Frontal cortex (tissue), 3 donors: ENCODE measurements at regions not wholly inside any gene's neighbourhood (a gene's known extent, or its start where the extent isn't known, plus 50 kb on each side); places are given as distances from the start of the nearest gene placed in this dataset.

Source experiments
- DNase-seq, 2 donors: peaks; one replicate each; pipeline ENCODE4 v3.0.0; 2012; ENCODE audit warnings: low spot score in 2 of 2
- FAIRE-seq: peaks from 2 replicates; lab custom pipeline; 2012; peaks lifted over from hg19 to GRCh38; lab: Jason Lieb, UNC
- donor health status: control.
- donor health status: control.
- donor health status: control.

- DNase-seq (peak in 1 of 2 donors; percentile 28), FAIRE-seq (no peak)
Measured at GRCh38 chr2:64766841-64767669, 113.3 kb upstream of the SERTAD2 start.

GRCh38 chr2:64767670-64768468, 114.2 kb upstream of the SERTAD2 start:
- FAIRE-seq (no peak), DNase-seq (peak; percentile 83 to 86)

- no peak for DNase-seq
- no peak for FAIRE-seq
Measured at GRCh38 chr2:64768491-64769005, 114.8 kb upstream of the SERTAD2 start.

GRCh38 chr2:64769392-64770044, 115.8 kb upstream of the SERTAD2 start:
- FAIRE-seq, result no peak
- no peak for DNase-seq

- DNase-seq (no peak), FAIRE-seq (no peak)
Measured at GRCh38 chr2:64770137-64770780, 116.5 kb upstream of the SERTAD2 start.

GRCh38 chr2:64770781-64771334, 117.1 kb upstream of the SERTAD2 start:
- FAIRE-seq (no peak), DNase-seq (no peak)

GRCh38 chr2:64771737-64772136, 118.0 kb upstream of the SERTAD2 start:
- no peak for FAIRE-seq
- no peak for DNase-seq

GRCh38 chr2:64773461-64774118, 119.9 kb upstream of the SERTAD2 start:
- FAIRE-seq (no peak), DNase-seq (no peak)

- no peak for FAIRE-seq
- DNase-seq, result no peak
Measured at GRCh38 chr2:64777841-64778240, 124.1 kb upstream of the SERTAD2 start.

- DNase-seq, result no peak
- no peak for FAIRE-seq
Measured at GRCh38 chr2:64779117-64779690, 125.5 kb upstream of the SERTAD2 start.

GRCh38 chr2:64780041-64780440, 126.3 kb upstream of the SERTAD2 start:
- no peak for FAIRE-seq

GRCh38 chr2:64781711-64782390, 128.1 kb upstream of the SERTAD2 start:
- FAIRE-seq (no peak), DNase-seq (no peak)

More at GRCh38 chr2:64780041-64780440, 126.3 kb upstream of the SERTAD2 start:
- no peak for DNase-seq

GRCh38 chr2:64784168-64785061, 130.7 kb upstream of the SERTAD2 start:
- FAIRE-seq (no peak), DNase-seq (no peak)

- no peak for DNase-seq
- no peak for FAIRE-seq
Measured at GRCh38 chr2:64785245-64785644, 131.5 kb upstream of the SERTAD2 start.

GRCh38 chr2:64786343-64787018, 132.8 kb upstream of the SERTAD2 start:
- no peak for DNase-seq
- no peak for FAIRE-seq

GRCh38 chr2:64787019-64787365, 133.3 kb upstream of the SERTAD2 start:
- DNase-seq (no peak), FAIRE-seq (no peak)

- FAIRE-seq (no peak), DNase-seq (no peak)
Measured at GRCh38 chr2:64787698-64788097, 134.0 kb upstream of the SERTAD2 start.
